Fibroblast of lung (primary cell): ENCODE measurements at regions not wholly inside any gene's neighbourhood (a gene's known extent, or its start where the extent isn't known, plus 50 kb on each side); places are given as distances from the start of the nearest gene placed in this dataset.

Source experiments
- DNase-seq, 2 donors: peaks; one replicate each; pipeline versions ENCODE4 v3.0.0 to v3.0.0-alpha.2; 2010; ENCODE audit warnings: low read depth in 2 of 2
- H2AFZ ChIP-seq: 2 replicates; pipeline ENCODE4 v1.5.1; 2012; ENCODE audit warnings: low read length, control low read depth, inconsistent platforms
- H3K27ac ChIP-seq: 2 replicates; pipeline ENCODE4 v1.5.1; 2011; ENCODE audit warnings: low read length, control low read depth; ENCODE audit not compliant: insufficient read depth
- H3K27me3 ChIP-seq: 2 replicates; pipeline ENCODE4 v1.5.1; 2011; ENCODE audit warnings: mild to moderate bottlenecking, low read length; ENCODE audit not compliant: control insufficient read depth, insufficient read depth
- H3K36me3 ChIP-seq: 2 replicates; pipeline ENCODE4 v1.5.1; 2011; ENCODE audit warnings: low read length; ENCODE audit not compliant: control insufficient read depth, insufficient read depth
- H3K4me1 ChIP-seq: 2 replicates; pipeline ENCODE4 v1.5.1; 2011; ENCODE audit warnings: low read length; ENCODE audit not compliant: control insufficient read depth, insufficient read depth; ENCODE audit errors: extremely low read depth
- H3K4me2 ChIP-seq: 2 replicates; pipeline ENCODE4 v1.5.1; 2011; ENCODE audit warnings: low read length, control low read depth; ENCODE audit not compliant: insufficient read depth; ENCODE audit errors: extremely low read depth
- H3K4me3 ChIP-seq, 4 experiments: fragments of 200-600 bp in 1 of 4; sonication (generic) in 1 of 4; replicated peaks in 1 of 4; 2 replicates each; pipeline ENCODE4 v1.5.1; 2011 to 2016; ENCODE audit warnings: low read length in 4 of 4, low read depth in 3 of 4, mild to moderate bottlenecking in 3 of 4, control low read depth in 2 of 4, inconsistent platforms in 1 of 4, mixed read lengths in 1 of 4; ENCODE audit not compliant: insufficient read depth in 1 of 4; ENCODE audit errors: control extremely low read depth in 1 of 4
- H3K79me2 ChIP-seq: 2 replicates; pipeline ENCODE4 v1.5.1; 2012; ENCODE audit warnings: mild to moderate bottlenecking, low read length, inconsistent platforms; ENCODE audit not compliant: control insufficient read depth, insufficient read depth
- H3K9ac ChIP-seq: 2 replicates; pipeline ENCODE4 v1.5.1; 2011; ENCODE audit warnings: mild to moderate bottlenecking, low read length, control low read depth; ENCODE audit not compliant: insufficient read depth
- H3K9me3 ChIP-seq: 2 replicates; pipeline ENCODE4 v1.5.1; 2012; ENCODE audit warnings: low read depth, low read length; ENCODE audit not compliant: control insufficient read depth, insufficient read depth
- H4K20me1 ChIP-seq: 2 replicates; pipeline ENCODE4 v1.5.1; 2011; ENCODE audit warnings: low read length; ENCODE audit not compliant: control insufficient read depth, insufficient read depth; ENCODE audit errors: extremely low read depth
- EZH2 ChIP-seq: IDR thresholded peaks from 2 replicates; pipeline ENCODE4 v1.5.1; 2012; ENCODE audit warnings: low read length, control low read depth, mild to moderate bottlenecking; ENCODE audit errors: missing control alignments
- TF ChIP-seq, protein P1 (sequence below), 2 donors: IDR thresholded peaks in 1 of 2; conservative IDR thresholded peaks in 1 of 2; 1 replicate in 1 of 2; 2 replicates in 1 of 2; pipeline ENCODE4 v1.5.1; 2011 to 2012; ENCODE audit warnings: low read length in 2 of 2, control low read depth in 1 of 2, inconsistent platforms in 1 of 2, low read depth in 1 of 2, mild to moderate bottlenecking in 1 of 2

DNA sequence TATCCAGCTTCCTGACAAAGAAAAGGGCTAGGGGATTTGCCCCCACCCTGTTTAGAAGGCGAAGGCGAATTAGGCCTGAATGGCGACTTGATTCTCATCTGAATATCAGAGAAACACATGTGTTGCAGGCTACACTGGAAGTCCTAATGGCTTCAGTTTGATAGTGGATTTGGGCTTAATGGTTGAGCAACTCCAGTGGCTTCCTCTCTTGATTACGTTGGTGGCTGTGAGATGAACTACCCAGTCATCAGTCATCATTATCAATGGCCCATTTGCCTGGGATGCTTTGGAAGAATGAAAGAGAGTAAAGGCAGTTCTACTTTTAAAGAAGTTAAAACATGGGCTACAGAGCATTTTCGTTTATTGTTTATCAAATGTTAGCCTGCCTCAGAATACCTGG is 60.9 kb upstream of the IL1R1 start:
- Histone ChIP-seq H3K27me3 (no peaks in the 10 kb centered on the region), H3K4me1 (peaks cover 9% of the 10 kb centered on the region), H3K36me3 (no peaks in the 10 kb centered on the region), H3K4me2 (no peak overlapping the region), H2AFZ (no peak overlapping the region), H3K4me3 (no peak overlapping the region), H3K79me2 (no peaks in the 10 kb centered on the region), H4K20me1 (no peaks in the 10 kb centered on the region), H3K27ac (peak overlapping the region; percentile 69), H3K9ac (no peak overlapping the region), H3K9me3 (no peaks in the 10 kb centered on the region)
- DNase-seq = peak in 1 of 2 donors; percentile 46
- TF ChIP-seq EZH2 = no peak
- TF ChIP-seq, protein P1, sequence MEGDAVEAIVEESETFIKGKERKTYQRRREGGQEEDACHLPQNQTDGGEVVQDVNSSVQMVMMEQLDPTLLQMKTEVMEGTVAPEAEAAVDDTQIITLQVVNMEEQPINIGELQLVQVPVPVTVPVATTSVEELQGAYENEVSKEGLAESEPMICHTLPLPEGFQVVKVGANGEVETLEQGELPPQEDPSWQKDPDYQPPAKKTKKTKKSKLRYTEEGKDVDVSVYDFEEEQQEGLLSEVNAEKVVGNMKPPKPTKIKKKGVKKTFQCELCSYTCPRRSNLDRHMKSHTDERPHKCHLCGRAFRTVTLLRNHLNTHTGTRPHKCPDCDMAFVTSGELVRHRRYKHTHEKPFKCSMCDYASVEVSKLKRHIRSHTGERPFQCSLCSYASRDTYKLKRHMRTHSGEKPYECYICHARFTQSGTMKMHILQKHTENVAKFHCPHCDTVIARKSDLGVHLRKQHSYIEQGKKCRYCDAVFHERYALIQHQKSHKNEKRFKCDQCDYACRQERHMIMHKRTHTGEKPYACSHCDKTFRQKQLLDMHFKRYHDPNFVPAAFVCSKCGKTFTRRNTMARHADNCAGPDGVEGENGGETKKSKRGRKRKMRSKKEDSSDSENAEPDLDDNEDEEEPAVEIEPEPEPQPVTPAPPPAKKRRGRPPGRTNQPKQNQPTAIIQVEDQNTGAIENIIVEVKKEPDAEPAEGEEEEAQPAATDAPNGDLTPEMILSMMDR (conservative IDR thresholded peaks at IDR 0.05 in 1 of 2, IDR thresholded peaks at IDR 0.05 in 1 of 2; ENCODE audit: low read depth in 1 of 2, low read length in 2 of 2) = no peak

DNA sequence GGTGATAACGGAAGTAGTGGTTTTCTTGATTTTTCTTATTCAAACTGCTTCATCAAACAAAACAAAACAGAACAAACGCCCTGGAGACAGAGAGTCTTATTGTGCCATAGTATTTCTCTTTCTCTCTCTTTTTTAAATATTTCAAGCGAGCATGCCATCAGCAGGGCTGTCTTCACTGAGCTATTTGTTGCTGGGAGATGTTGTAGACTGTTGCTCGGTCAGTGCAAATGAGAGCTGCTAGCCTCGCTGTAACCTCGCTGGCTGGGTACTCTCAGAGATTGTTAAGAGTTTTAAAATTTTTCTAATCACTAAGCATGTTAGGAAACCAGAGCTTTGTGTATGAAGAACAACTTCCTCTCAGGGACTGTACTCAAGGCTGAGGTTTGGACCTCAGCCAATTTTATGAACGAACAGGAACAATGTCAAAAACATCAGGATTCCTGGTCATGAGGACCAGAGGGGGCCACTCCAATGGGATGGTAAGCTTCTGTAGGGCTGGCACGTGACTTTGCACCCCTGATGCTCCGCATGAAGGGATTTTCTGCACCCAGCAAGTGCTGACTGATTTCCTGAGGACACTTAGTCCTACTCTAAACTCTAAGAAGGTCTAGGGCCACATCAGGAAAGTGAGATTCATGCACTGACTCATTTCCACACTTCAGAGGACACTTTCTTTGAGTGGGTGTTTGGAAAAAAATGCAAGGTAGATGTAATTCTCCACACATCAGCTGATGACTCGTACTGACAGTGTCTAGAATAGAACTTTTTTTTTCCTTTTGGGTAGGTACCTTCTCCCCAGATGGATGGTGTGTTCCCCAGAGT is 59.8 kb upstream of the IL1R1 start:
- no peaks in the 10 kb centered on the region for H3K9me3 ChIP-seq
- H3K9ac ChIP-seq = no peak overlapping the region
- peaks cover 9% of the 10 kb centered on the region for H3K4me1 ChIP-seq
- H3K4me3 ChIP-seq = peak overlapping the region in 2 of 4 experiments; percentile 5 to 17
- H3K36me3 ChIP-seq = no peaks in the 10 kb centered on the region
- peak overlapping the region; percentile 69 for H3K27ac ChIP-seq
- H4K20me1 ChIP-seq = no peaks in the 10 kb centered on the region
- TF ChIP-seq EZH2 = no peak
- TF ChIP-seq, protein P1 (conservative IDR thresholded peaks at IDR 0.05 in 1 of 2, IDR thresholded peaks at IDR 0.05 in 1 of 2; ENCODE audit: low read depth in 1 of 2, low read length in 2 of 2) = no peak
- H3K27me3 ChIP-seq = no peaks in the 10 kb centered on the region
- no peaks in the 10 kb centered on the region for H3K79me2 ChIP-seq
- no peak overlapping the region for H2AFZ ChIP-seq
- peak; percentile 88 to 90 for DNase-seq
- peak overlapping the region; percentile 62 for H3K4me2 ChIP-seq

DNA sequence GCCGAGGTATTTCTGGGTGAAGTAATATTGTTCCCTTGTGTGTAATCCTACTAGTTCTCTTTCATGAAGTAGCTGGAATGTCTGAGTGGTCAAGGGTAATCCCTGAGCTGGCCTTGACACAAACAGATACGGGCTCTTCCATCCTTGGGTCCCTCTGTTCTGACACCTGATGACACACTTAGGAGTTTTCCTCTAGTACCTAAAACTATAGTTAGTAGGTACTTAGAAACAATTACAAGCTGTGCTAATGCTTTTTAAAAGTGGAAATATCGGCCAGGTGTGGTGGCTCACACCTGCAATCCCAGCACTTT is 59.2 kb upstream of the IL1R1 start:
- TF ChIP-seq, protein P1 (conservative IDR thresholded peaks at IDR 0.05 in 1 of 2, IDR thresholded peaks at IDR 0.05 in 1 of 2; ENCODE audit: low read depth in 1 of 2, low read length in 2 of 2) = no peak
- TF ChIP-seq EZH2 = no peak

More for the DNA sequence above, 59.2 kb upstream of the IL1R1 start:
- Histone ChIP-seq H3K9me3 (no peaks in the 10 kb centered on the region), H4K20me1 (no peaks in the 10 kb centered on the region), H3K4me1 (peaks cover 9% of the 10 kb centered on the region), H3K4me2 (no peak overlapping the region), H3K4me3 (no peak overlapping the region), H2AFZ (no peak overlapping the region), H3K36me3 (no peaks in the 10 kb centered on the region), H3K79me2 (no peaks in the 10 kb centered on the region), H3K9ac (no peak overlapping the region), H3K27ac (peak overlapping the region; percentile 69), H3K27me3 (no peaks in the 10 kb centered on the region)
- DNase-seq = no peak
